Left renal pelvis (tissue), 4 donors: ENCODE measurements at regions not wholly inside any gene's neighbourhood (a gene's known extent, or its start where the extent isn't known, plus 50 kb on each side); places are given as distances from the start of the nearest gene placed in this dataset.
A peak's percentile ranks its signal among the peaks of the same experiment; 100 is the strongest.

ENCODE experiments used
- DNase-seq, 4 donors: peaks; one replicate each; pipeline ENCODE4 v3.0.0-alpha.2; 2013; ENCODE audit warnings: low read depth in 4 of 4, low spot score in 3 of 4

GRCh38 chr2:167537743-167538142, 649.5 kb downstream of the XIRP2 start:
- no peak for DNase-seq

GRCh38 chr2:167534443-167534842, 646.2 kb downstream of the XIRP2 start:
- DNase-seq: no peak

GRCh38 chr2:167524786-167525185, 636.5 kb downstream of the XIRP2 start:
- DNase-seq: no peak

GRCh38 chr2:167510071-167510759, 621.9 kb downstream of the XIRP2 start:
- no peak for DNase-seq

- DNase-seq: peak; percentile 6 to 22 (median 12)
These were observed 621.3 kb downstream of the XIRP2 start for GRCh38 chr2:167509586-167509985.

- DNase-seq: no peak
These were observed 620.4 kb downstream of the XIRP2 start for GRCh38 chr2:167508709-167509108.

- no peak for DNase-seq
These were observed 618.1 kb downstream of the XIRP2 start for GRCh38 chr2:167506395-167506794.

GRCh38 chr2:167504695-167505094, 616.4 kb downstream of the XIRP2 start:
- DNase-seq: no peak

- DNase-seq: no peak
These were observed 615.8 kb downstream of the XIRP2 start for GRCh38 chr2:167504061-167504460.

- no peak for DNase-seq
These were observed 613.3 kb downstream of the XIRP2 start for GRCh38 chr2:167501618-167502017.

- no peak for DNase-seq
These were observed 605.6 kb downstream of the XIRP2 start for GRCh38 chr2:167493862-167494261.

GRCh38 chr2:167492486-167492885, 604.2 kb downstream of the XIRP2 start:
- DNase-seq: no peak

- no peak for DNase-seq
These were observed 603.5 kb downstream of the XIRP2 start for GRCh38 chr2:167491788-167492187.

- no peak for DNase-seq
These were observed 602.2 kb downstream of the XIRP2 start for GRCh38 chr2:167490455-167490854.

- DNase-seq: no peak
These were observed 601.0 kb downstream of the XIRP2 start for GRCh38 chr2:167489325-167489724.

- no peak for DNase-seq
These were observed 599.4 kb downstream of the XIRP2 start for GRCh38 chr2:167487728-167488127.

GRCh38 chr2:167484875-167485274, 596.6 kb downstream of the XIRP2 start:
- no peak for DNase-seq

- DNase-seq: no peak
These were observed 592.7 kb downstream of the XIRP2 start for GRCh38 chr2:167480986-167481309.

GRCh38 chr2:167480232-167480985, 592.1 kb downstream of the XIRP2 start:
- no peak for DNase-seq

- peak in 1 of 4 donors; percentile 6 for DNase-seq
These were observed 589.9 kb downstream of the XIRP2 start for GRCh38 chr2:167478196-167478595.

GRCh38 chr2:167475791-167476190, 587.5 kb downstream of the XIRP2 start:
- no peak for DNase-seq

GRCh38 chr2:167471734-167472133, 583.5 kb downstream of the XIRP2 start:
- DNase-seq: no peak
